ENCODE measurements at regions not wholly inside any gene's neighbourhood (a gene's known extent, or its start where the extent isn't known, plus 50 kb on each side); places are given as distances from the start of the nearest gene placed in this dataset.

- no peak for DNase-seq (ENCODE audit: low spot score)
Measured at GRCh38 chr5:167594750-167595149, 696.7 kb upstream of the WWC1 start.

DNA sequence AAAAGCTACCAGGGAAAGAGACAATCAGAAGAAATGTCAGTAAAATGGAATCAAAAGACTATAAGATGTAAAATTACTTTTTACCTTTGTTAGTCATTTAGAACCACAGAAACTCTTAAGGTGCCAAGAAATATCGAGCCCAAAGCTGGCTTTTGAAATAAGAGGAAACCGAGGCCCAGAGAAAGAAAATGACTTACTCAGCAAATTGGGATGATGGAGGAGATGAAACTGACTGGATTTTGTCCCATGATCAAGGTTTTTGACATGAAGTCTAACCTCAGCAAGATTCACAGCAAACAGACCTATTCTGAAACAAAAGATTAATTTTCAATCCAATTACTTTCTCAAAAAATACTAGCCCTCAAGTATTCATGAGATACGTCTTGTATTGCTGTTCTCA, 696.2 kb upstream of the WWC1 start:
- no peak for DNase-seq (ENCODE audit: low spot score)

GRCh38 chr5:167598166-167598565, 693.3 kb upstream of the WWC1 start:
- DNase-seq (ENCODE audit: low spot score) = no peak

DNA sequence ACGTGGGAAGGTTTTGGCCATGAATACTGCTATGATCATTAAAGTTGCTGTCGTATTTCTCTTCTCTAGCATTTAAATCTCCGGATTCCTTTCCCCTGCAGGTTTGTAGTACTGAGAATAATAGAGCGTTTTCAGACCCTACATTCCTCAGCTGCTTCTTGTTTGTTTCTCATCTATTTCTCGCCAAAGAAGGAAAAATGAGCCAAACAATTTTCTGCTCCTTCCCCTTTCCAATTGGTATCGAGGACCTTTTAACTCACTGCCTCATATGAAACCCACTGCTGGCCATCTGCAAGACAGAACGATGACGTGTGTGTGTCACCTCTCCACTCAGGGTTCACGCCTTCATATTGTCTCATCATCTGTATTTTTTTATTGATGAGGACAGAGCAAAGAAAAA, 689.4 kb upstream of the WWC1 start:
- DNase-seq (ENCODE audit: low spot score) = no peak

- no peak for DNase-seq (ENCODE audit: low spot score)
Measured at GRCh38 chr5:167603135-167603534, 688.3 kb upstream of the WWC1 start.

DNA sequence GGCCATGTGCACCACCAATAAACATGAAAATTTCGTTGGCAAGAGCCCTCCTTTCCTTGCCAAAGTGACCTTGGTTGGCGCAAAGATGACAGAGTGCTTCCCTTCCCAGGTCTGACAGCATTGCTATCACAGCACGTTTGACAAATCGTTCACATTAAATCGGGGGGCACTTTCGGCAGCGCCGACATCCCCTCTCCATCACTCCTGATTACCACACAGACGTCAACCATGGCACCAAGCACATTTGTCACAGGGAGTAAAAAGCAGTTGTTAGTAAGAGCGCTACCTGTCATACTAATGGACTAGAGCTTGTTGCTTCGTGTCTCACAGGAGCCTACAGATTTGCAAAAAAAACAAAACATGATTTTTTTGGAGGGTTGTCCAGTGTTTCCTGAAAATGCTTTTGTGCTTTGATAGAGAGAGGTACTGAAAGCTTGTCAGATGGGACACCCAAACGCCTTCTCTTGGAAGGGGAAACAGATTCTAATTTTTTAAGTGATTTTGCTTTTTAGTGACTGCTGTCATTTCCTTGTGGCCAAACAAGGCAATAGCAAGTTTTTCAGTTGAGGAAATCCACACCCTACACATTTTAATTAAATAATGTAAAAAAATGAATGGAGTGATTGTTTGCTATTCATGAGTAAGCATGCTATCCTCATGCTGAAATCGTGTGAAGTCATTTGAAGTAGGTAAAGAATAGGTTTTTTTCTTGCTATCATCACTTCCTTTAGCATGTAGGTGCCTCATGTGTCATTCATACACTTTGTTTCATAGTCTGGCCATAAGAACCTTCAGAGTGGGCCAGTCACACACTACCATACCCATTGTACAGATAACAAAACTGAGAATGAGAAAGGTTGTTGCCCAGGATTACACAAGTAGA, 682.8 kb upstream of the WWC1 start:
- DNase-seq (ENCODE audit: low spot score) = peak; percentile 5

DNA sequence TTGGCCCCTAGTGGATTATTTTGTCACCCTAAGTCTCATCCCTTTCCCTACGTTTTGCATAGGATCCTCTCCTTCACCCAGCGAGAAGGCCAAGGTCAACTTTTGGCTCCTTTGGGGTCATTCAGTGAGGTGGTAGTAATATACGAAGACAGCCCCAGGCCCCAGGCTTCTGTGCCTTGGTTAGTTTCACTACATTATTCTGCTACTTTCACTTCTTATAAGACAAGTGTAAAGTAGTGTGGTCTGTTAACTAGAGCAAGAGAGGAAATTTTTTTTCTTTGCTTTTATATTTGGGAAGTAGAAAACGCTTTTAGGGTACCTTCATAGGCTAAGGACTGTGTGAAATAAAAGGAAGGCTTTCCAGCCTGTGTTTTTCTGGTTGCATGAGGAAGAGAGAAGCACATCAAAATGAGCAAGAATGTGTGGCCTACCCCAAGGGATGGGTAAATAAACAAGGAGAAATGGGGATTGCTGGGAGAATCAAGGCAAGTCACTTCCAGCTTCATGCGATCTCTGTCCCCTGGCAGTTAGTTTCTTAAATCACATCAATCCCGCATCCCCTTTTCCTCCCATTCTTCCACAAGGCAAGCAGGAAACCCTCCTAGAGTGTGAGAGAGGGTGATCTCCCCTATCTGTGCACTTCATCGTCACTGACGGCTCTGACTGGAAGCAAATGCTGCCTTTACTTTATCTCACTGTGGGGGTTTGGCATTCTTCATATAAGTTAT, 677.0 kb upstream of the WWC1 start:
- DNase-seq (ENCODE audit: low spot score) = no peak

- no peak for DNase-seq (ENCODE audit: low spot score)
Measured at GRCh38 chr5:167616043-167616890, 675.2 kb upstream of the WWC1 start.

- no peak for DNase-seq (ENCODE audit: low spot score)
Measured at GRCh38 chr5:167623354-167623753, 668.1 kb upstream of the WWC1 start.

- no peak for DNase-seq (ENCODE audit: low spot score)
Measured at GRCh38 chr5:167624053-167624452, 667.4 kb upstream of the WWC1 start.

DNA sequence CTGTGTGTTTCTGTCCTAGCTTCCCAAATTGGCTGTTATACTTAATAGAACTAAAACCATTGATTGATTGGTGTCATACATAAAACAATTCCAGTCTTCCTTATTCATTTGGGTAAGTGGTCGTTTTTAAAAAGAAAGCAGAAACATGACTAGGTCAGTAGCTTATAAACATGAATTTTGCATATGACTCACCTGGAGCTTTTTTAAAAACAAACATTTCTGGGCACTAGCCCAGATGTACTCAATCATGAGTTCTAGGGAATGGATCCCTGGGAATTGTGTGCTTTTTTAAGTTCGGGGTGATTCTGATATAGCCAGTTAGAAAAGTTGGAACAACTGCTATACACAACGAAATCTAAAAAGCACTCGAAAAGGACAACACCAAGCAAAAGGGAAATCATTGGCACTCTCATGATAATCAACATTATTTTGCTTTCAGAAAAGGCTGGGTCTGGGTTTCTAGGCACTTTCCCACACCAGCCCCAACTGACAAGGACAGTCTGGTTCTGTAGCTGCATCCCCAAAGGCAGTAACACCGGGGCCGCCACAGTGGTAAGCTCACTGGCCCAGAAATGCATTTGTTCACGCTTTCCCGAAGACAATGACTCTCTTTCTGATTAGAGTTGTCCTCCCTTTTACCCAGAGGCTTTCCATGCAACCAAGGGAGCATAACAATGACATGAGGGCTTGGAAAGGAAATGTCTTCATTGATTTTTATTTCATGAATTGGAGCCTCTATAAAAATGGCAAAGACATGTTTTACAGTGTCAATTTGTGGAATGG, 664.9 kb upstream of the WWC1 start:
- DNase-seq (ENCODE audit: low spot score) = no peak

GRCh38 chr5:167629634-167630033, 661.8 kb upstream of the WWC1 start:
- DNase-seq (ENCODE audit: low spot score) = no peak

DNA sequence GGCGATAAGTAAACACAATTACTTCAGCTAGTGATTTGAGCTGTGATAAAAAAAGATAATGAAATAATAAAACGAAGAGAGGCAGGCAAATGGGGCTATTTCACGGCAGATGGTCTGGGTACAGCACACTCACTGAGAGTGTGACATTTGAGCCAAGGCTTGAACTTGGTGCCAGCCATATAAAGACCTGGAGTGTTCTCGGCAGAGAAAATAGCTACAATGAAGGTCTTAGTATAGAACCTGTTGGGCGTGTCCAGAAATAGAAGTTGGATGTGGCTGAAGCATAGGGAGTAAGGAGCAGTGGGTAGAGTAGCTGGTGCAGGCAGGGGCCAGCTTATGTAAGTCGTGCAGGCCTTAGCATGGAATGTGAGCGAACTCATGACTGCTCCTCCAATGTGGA, 660.3 kb upstream of the WWC1 start:
- DNase-seq (ENCODE audit: low spot score) = no peak

GRCh38 chr5:167633114-167633513, 658.3 kb upstream of the WWC1 start:
- no peak for DNase-seq (ENCODE audit: low spot score)

DNA sequence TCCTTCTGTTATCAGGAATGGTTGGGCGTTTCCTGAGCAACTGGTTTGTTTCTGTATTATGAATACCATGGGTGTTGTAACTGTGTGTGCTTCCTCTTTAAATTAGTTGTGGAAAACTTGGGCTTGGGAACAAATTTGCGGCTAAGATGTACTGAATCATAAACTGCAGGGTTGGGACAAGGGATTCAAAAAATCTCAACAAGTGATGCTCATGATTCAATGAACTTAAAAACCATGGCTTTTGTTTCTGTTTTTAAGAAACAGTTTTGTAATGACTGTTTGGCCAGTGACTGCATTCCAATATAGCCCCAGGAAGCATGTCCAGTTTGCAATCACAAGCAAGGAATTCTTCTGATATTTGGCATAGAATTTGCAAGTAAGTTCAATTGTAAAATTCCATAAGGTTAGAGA, 657.5 kb upstream of the WWC1 start:
- DNase-seq (ENCODE audit: low spot score) = no peak

DNA sequence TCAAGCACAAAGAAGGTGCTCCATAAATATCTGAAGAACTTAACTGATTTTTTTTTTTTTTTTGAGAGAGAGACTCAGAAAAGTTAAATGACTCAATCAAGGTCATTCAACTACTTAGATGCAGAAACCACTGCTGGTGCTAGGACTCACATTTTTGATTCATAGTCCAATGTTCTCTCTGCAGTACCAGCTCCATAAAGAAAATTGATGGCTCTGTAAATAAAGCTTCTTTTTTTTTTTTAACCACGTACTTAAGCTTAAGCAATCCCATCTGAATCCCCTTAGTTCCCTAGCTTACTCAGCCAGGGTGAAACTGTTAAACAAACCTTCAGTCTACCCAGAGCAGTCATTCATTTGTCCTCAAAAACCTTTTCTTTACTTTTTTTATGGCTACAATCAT, 657.0 kb upstream of the WWC1 start:
- DNase-seq (ENCODE audit: low spot score) = no peak

DNA sequence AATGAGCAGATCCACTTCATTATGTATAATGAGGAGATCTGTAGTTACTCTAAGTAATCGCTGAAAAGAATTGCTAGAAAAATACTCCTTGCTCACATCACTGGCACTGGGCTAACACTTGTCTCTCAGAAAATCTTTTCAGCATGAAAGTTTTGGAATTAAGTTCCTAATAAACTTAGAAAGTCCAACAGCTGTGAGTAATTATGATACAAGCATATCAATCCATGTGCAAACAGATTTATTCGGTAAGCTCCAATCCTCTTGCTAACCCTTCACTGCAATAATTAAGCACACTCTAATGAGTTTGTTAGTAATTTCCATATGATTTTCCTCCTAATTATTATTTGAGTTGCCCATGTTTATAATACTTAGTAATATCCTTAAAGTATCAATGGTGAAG, 652.6 kb upstream of the WWC1 start:
- no peak for DNase-seq (ENCODE audit: low spot score)

DNA sequence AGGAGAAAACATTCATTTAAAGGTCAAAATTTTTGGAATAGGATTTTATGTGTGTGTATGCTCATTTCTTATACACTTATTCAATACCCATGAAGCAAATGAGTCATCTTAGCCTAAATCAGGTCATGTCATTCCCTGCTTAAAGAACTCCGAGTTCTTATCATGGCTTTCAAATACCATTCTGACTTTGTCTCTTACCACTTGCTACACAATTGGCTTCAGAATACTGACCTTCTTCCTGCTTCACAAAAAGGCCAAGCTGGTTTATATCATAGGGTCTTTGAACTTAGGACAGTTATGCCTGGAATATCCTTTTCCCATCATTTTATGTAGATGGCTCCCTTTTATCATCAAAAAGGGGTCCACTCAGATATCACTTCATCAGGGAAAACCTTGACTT, 652.2 kb upstream of the WWC1 start:
- no peak for DNase-seq (ENCODE audit: low spot score)

- DNase-seq (ENCODE audit: low spot score) = no peak
Measured at GRCh38 chr5:167639766-167640165, 651.7 kb upstream of the WWC1 start.

GRCh38 chr5:167642181-167642580, 649.3 kb upstream of the WWC1 start:
- no peak for DNase-seq (ENCODE audit: low spot score)

DNA sequence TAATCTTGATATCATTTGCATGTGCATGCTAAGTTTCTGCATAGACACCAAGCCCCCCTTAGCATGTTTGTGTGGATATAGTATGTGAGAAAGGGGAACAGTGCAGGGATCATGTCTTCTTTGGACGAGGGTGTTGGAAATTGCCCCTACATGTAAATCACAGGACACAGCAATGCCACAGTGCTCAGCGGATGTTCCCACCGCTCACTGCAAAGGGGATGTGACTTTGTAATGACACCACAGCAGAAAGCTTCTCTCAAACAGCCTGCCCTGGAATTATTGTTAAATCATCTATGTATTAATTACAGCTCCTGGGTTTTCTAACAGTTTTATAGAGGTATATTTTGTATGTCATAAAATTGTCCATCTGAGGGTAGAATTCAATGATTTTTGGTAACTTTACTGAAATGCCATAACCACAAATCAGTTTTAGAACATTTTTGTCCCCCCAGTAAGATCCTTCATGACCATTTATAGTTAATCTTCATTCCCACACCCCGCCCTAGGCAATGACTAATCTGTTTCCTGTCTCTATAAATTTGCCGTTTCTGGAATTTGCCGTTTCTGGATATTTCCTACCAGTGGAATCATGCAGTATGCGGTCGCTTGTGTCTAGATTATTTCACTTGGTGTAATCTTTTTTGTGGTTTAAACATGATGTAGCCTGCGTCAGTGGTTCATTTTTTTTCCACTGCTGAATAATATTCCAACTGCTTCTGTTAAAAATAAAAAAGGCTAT, 648.5 kb upstream of the WWC1 start:
- no peak for DNase-seq (ENCODE audit: low spot score)

Measured in NAMALWA (cell line).